ENCODE measurements at regions not wholly inside any gene's neighbourhood (a gene's known extent, or its start where the extent isn't known, plus 50 kb on each side); places are given as distances from the start of the nearest gene placed in this dataset.

DNA sequence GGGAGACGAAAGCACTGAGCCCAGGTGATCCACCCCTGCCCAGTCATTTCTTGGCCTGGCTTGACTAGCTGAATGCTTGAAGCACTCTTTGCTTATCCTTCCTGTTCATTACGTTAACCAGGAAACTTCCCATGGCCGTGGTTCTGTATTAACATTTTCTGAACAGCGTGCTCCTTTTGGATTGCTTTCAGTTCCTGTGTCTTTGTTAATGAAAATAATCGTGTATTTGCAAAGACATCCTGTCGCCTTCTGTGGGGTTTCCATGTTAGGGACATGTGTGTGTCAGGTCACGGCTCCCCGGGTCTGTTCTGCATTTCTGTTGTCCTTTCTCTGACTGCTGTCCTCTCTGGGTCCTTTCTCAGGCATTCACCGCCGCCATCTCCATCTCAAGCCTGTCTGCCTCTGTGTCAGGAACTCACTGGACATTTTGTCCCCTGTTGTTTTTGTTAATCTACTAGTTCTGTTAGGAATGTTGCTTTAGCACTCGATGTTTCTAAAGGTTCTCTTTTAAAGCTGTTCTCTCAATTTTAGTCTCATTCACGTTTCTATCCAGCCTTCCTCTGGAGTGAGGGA is 434.1 kb upstream of the HS6ST1 start:
- TF ChIP-seq, protein P1, sequence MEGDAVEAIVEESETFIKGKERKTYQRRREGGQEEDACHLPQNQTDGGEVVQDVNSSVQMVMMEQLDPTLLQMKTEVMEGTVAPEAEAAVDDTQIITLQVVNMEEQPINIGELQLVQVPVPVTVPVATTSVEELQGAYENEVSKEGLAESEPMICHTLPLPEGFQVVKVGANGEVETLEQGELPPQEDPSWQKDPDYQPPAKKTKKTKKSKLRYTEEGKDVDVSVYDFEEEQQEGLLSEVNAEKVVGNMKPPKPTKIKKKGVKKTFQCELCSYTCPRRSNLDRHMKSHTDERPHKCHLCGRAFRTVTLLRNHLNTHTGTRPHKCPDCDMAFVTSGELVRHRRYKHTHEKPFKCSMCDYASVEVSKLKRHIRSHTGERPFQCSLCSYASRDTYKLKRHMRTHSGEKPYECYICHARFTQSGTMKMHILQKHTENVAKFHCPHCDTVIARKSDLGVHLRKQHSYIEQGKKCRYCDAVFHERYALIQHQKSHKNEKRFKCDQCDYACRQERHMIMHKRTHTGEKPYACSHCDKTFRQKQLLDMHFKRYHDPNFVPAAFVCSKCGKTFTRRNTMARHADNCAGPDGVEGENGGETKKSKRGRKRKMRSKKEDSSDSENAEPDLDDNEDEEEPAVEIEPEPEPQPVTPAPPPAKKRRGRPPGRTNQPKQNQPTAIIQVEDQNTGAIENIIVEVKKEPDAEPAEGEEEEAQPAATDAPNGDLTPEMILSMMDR (IDR thresholded peaks at IDR 0.05), result no peak
- peak; percentile 56 for DNase-seq (ENCODE audit: low spot score)
- H3K4me3 ChIP-seq, result no peak overlapping the region
- H3K27ac ChIP-seq, result peak overlapping the region in 1 of 2 donors; percentile 21

DNA sequence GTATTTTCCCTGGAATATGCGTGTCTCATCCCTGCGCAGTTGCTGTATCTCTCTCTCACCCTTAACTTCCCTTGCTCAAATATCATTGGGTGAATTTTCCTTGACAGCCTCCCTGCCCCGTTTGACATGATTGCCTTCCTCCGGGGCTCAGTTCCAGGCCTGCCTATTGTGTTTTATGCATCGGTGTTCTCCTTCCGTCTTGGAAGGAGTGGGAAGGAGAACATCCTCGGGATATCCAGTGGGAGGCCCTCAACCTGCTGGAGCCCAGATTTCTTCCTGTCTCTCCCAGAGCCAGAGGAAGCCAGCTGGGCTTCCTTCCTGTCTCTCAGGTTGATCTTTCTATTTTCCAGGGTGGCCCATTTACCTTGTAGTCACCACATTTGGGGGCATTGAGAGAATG is 434.7 kb upstream of the HS6ST1 start:
- no peak overlapping the region for H3K27ac ChIP-seq
- H3K4me3 ChIP-seq, result no peak overlapping the region
- TF ChIP-seq, protein P1 (IDR thresholded peaks at IDR 0.05), result no peak
- DNase-seq (ENCODE audit: low spot score), result no peak

DNA sequence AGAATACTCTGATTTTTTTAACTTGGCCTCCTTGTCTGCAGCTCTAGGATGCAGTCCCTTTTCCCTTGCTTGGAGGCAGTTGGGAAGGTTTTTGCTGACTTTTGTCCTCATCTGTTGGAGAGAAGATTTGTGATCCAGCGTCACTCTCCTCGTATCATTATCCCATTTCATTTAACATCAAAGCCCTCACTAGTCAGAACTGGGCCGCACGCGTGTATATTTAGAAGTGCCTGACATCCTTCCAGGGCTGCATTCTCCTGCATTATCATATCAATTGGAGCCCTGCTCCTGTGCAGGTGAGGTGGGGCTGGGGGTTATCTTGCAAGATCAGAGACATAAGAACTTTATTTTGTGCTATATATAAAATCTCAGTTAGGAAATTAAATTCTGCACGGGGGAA is 435.1 kb upstream of the HS6ST1 start:
- Histone ChIP-seq H3K27ac (no peak overlapping the region), H3K4me3 (no peak overlapping the region)
- TF ChIP-seq, protein P1 (IDR thresholded peaks at IDR 0.05), result no peak
- DNase-seq (ENCODE audit: low spot score), result no peak

DNA sequence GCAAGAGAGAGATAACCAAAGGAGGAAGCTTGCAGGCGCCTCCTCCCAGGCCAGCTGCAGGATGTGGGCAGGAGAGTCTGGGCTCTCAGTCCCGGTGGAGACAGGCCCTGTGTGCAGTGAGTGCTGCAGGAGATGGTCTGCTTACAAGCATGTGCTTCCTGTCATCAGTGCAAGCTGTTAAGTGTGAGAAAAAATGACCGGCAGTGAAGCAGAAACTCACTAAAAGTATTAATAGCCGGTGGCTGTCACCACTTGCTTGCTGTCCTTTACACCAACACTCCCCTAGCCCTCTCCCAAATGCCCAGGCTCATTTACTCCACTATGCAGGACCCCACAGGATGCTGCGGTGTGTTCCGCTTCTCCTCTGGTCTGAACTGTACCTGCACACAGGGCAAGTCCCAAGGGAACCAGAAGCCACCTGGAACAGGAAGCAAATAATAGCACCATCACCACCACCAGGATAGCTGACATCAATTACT is 435.6 kb upstream of the HS6ST1 start:
- TF ChIP-seq, protein P1 (IDR thresholded peaks at IDR 0.05), result no peak
- H3K27ac ChIP-seq, result no peak overlapping the region
- no peak overlapping the region for H3K4me3 ChIP-seq
- no peak for DNase-seq (ENCODE audit: low spot score)

DNA sequence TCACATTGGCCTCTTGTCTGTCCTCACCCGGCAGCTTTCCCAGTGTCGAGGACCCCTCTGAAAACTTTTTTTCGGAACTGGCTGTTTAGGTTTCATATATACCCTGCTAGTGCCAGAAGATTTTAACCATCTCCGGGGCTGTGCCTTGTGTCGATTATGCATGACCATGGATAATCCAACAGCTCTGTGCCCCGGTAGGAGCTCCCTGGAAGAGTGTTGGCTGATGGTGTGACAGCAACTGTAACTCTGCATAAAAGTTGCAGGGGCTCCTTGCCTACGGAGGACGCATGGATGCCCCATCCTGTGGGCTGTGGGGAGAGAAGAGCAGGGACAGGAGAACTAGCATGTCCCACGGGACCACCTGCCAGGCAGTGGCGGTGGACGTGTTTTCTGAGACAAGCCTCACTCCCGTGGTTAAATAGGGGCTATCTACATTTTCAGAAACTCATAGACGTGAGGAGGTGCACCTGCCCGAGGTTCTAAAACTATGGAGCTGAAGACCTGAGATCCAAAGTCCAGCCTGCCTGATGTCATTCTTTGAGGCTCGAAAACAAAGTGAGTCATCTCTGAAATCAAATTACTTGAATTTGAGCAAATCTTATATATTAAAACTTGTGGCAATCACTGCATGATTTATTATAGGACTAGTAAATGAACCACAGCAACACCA is 437.2 kb upstream of the HS6ST1 start:
- peak; percentile 53 for DNase-seq (ENCODE audit: low spot score)
- TF ChIP-seq, protein P1 (IDR thresholded peaks at IDR 0.05), result no peak
- Histone ChIP-seq H3K27ac (no peak overlapping the region), H3K4me3 (no peak overlapping the region)

DNA sequence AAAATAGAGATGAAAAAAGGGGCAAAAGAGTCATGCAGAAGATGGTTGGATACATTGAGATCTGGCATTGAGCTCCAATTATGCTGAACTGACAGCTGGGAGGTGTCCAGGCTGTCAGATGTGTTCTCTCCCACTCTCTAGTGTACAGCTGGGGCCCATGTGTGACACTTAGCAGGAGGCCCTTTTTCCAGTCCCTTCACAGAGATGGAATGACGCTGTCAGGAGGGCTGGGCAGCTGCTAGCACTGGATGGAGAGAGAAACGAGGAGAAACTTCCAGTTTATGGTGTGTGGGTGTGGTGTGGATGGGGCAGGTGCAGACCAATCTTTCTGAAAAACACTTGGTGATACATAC is 437.7 kb upstream of the HS6ST1 start:
- H3K27ac ChIP-seq, result no peak overlapping the region

More for the DNA sequence above, 437.7 kb upstream of the HS6ST1 start:
- TF ChIP-seq, protein P1 (IDR thresholded peaks at IDR 0.05), result no peak
- peak; percentile 26 for DNase-seq (ENCODE audit: low spot score)
- H3K4me3 ChIP-seq, result no peak overlapping the region

All from coronary artery (tissue), 2 donors.